Keratinocyte (primary cell): ENCODE measurements at regions not wholly inside any gene's neighbourhood (a gene's known extent, or its start where the extent isn't known, plus 50 kb on each side); places are given as distances from the start of the nearest gene placed in this dataset.

Experiments
- DNase-seq: peaks from one replicate; pipeline ENCODE4 v3.0.0-alpha.2; 2011; ENCODE audit warnings: low read depth, missing footprints, low spot score
- FAIRE-seq: peaks from 2 replicates; lab custom pipeline; 2011; peaks lifted over from hg19 to GRCh38; lab: Jason Lieb, UNC
- H2AFZ ChIP-seq: 2 replicates; pipeline ENCODE4 v1.6.0; 2012; ENCODE audit warnings: low read length, control low read depth, inconsistent platforms; ENCODE audit not compliant: control insufficient read depth
- H3K27ac ChIP-seq: 2 replicates; pipeline ENCODE4 v1.5.1; 2011; ENCODE audit warnings: low read length; ENCODE audit not compliant: control insufficient read depth, insufficient read depth
- H3K27me3 ChIP-seq: 3 replicates; pipeline ENCODE4 v1.6.0; 2011; ENCODE audit warnings: low read length; ENCODE audit not compliant: control insufficient read depth, insufficient read depth; ENCODE audit errors: extremely low read depth
- H3K36me3 ChIP-seq, 2 experiments: 2 replicates in 1 of 2; 3 replicates in 1 of 2; pipeline ENCODE4 v1.5.1; 2011; ENCODE audit warnings: low read length in 2 of 2, mild to moderate bottlenecking in 1 of 2; ENCODE audit not compliant: control insufficient read depth in 2 of 2, insufficient read depth in 2 of 2; ENCODE audit errors: extremely low read depth in 1 of 2
- H3K4me1 ChIP-seq: 3 replicates; pipeline ENCODE4 v1.5.1; 2011; ENCODE audit warnings: low read length; ENCODE audit not compliant: control insufficient read depth, insufficient read depth; ENCODE audit errors: extremely low read depth
- H3K4me2 ChIP-seq: 3 replicates; pipeline ENCODE4 v1.6.0; 2011; ENCODE audit warnings: low read depth, low read length; ENCODE audit not compliant: control insufficient read depth, insufficient read depth; ENCODE audit errors: extremely low read depth
- H3K4me3 ChIP-seq, 3 experiments: fragments of 200-600 bp in 1 of 3; sonication (generic) in 1 of 3; 2 replicates in 2 of 3; 3 replicates in 1 of 3; pipeline ENCODE4 v1.5.1; 2011 to 2016; ENCODE audit warnings: low read length in 3 of 3, mild to moderate bottlenecking in 3 of 3, control low read depth in 2 of 3, inconsistent platforms in 1 of 3, low read depth in 1 of 3, mixed read lengths in 1 of 3, mixed run types in 1 of 3, moderate library complexity in 1 of 3; ENCODE audit not compliant: control insufficient read depth in 2 of 3, insufficient read depth in 2 of 3; ENCODE audit errors: extremely low read depth in 1 of 3
- H3K79me2 ChIP-seq: 2 replicates; pipeline ENCODE4 v1.6.0; 2012; ENCODE audit warnings: low read length; ENCODE audit not compliant: control insufficient read depth, insufficient read depth
- H3K9ac ChIP-seq: 3 replicates; pipeline ENCODE4 v1.6.0; 2011; ENCODE audit warnings: low read length; ENCODE audit not compliant: control insufficient read depth, insufficient read depth; ENCODE audit errors: extremely low read depth
- H3K9me1 ChIP-seq: 3 replicates; pipeline ENCODE4 v1.6.0; 2011; ENCODE audit warnings: low read length; ENCODE audit not compliant: control insufficient read depth, insufficient read depth; ENCODE audit errors: extremely low read depth
- H3K9me3 ChIP-seq: 2 replicates; pipeline ENCODE4 v1.5.1; 2012; ENCODE audit warnings: low read depth, low read length; ENCODE audit not compliant: control insufficient read depth
- H4K20me1 ChIP-seq: 3 replicates; pipeline ENCODE4 v1.6.0; 2011; ENCODE audit warnings: low read length; ENCODE audit not compliant: control insufficient read depth, insufficient read depth; ENCODE audit errors: extremely low read depth
- EZH2 ChIP-seq: IDR thresholded peaks from one replicate; pipeline ENCODE4 v1.6.1; 2012; ENCODE audit warnings: inconsistent platforms, mild to moderate bottlenecking, low read length, moderate library complexity
- dilution Hi-C: fragments of 300-500 bp; cut with MboI; formaldehyde crosslinking; loops from one replicate; pipeline ENCODE4 v1.7.0; 2020; ENCODE audit warnings: low sequenced_read_pairs; ENCODE audit not compliant: extremely low pct_ligation_motif_present
- TF ChIP-seq, protein P1 (sequence below), 3 experiments: IDR thresholded peaks in 1 of 3; conservative IDR thresholded peaks in 1 of 3; optimal IDR thresholded peaks in 1 of 3; 2 replicates in 2 of 3; 3 replicates in 1 of 3; pipeline versions ENCODE3 to v1.5.1; 2011; ENCODE audit warnings: low read length in 3 of 3, mild to moderate bottlenecking in 3 of 3, moderate library complexity in 2 of 3, control low read depth in 1 of 3, inconsistent platforms in 1 of 3; ENCODE audit not compliant: insufficient read depth in 2 of 3; ENCODE audit errors: extremely low read depth in 1 of 3

DNA sequence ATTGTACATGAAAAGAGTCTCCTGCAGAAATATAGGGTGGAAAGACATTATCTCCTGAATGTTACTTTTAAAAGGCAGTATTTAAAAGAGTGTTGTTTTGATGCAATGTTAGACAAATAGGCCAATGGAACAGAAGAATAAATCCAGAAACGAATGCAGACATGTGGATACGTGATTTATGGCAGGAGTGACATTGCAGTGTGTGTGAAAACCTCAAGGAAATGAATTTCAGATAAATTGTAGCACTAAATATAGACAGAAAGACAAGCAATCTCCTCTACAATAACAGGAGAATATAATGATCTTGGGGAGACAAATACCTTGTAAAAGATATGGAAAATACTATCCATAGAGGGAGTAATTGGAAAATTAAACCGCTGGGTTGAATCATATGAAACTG is 387.8 kb upstream of the CHRM3 start:
- no peak for FAIRE-seq

DNA sequence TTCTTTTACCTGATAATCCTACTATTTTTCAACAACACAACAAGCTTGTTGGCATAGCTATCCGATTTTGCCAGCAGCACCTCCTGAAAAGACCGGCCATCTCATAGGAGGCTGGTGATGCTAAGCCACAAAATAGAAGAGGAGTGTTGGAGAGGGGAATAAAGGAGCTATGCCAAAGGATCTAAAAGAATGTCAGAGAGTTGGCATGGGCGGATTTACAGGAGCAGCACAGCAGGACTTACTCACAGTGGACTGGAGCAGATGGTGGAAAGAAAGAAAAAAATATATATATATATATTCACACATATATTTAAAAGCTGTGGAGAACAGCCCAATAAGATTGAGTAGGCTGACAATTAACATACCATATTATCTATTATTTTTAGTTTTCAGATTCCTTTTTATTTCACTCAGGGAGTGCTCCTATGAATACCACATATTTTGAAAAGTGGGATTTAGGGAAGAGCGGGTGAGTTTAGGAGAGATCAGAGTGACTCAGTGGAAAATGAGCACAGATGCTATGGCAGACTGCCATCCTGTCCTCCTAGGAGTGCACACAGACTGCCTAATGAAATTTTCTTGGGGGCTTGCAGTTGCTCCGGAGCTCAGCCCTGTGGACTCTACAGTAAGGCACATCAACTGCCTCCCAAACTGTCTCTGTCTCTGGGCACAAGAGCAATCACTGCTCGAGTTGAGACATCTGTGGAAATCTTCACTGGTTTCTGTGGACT is 394.4 kb upstream of the CHRM3 start:
- dilution Hi-C loops: no loop called here
- TF ChIP-seq EZH2: no peak
- TF ChIP-seq, protein P1, sequence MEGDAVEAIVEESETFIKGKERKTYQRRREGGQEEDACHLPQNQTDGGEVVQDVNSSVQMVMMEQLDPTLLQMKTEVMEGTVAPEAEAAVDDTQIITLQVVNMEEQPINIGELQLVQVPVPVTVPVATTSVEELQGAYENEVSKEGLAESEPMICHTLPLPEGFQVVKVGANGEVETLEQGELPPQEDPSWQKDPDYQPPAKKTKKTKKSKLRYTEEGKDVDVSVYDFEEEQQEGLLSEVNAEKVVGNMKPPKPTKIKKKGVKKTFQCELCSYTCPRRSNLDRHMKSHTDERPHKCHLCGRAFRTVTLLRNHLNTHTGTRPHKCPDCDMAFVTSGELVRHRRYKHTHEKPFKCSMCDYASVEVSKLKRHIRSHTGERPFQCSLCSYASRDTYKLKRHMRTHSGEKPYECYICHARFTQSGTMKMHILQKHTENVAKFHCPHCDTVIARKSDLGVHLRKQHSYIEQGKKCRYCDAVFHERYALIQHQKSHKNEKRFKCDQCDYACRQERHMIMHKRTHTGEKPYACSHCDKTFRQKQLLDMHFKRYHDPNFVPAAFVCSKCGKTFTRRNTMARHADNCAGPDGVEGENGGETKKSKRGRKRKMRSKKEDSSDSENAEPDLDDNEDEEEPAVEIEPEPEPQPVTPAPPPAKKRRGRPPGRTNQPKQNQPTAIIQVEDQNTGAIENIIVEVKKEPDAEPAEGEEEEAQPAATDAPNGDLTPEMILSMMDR (optimal IDR thresholded peaks at IDR 0.05 in 1 of 3, IDR thresholded peaks at IDR 0.05 in 1 of 3, conservative IDR thresholded peaks at IDR 0.05 in 1 of 3; ENCODE audit: extremely low read depth in 1 of 3, insufficient read depth in 2 of 3, low read length in 3 of 3): no peak
- no peak for FAIRE-seq

More for the DNA sequence above, 387.8 kb upstream of the CHRM3 start:
- H3K27me3 ChIP-seq: no peaks in the 10 kb centered on the region
- no peak overlapping the region for H3K27ac ChIP-seq
- no peaks in the 10 kb centered on the region for H3K36me3 ChIP-seq
- no peaks in the 10 kb centered on the region for H3K9me3 ChIP-seq
- no peak overlapping the region for H3K9ac ChIP-seq
- H3K79me2 ChIP-seq: no peaks in the 10 kb centered on the region
- H3K4me1 ChIP-seq: no peaks in the 10 kb centered on the region
- no peak overlapping the region for H3K4me3 ChIP-seq
- H2AFZ ChIP-seq: no peak overlapping the region
- no peak for DNase-seq
- H4K20me1 ChIP-seq: no peaks in the 10 kb centered on the region
- no peak for TF ChIP-seq EZH2
- TF ChIP-seq, protein P1 (optimal IDR thresholded peaks at IDR 0.05 in 1 of 3, IDR thresholded peaks at IDR 0.05 in 1 of 3, conservative IDR thresholded peaks at IDR 0.05 in 1 of 3; ENCODE audit: extremely low read depth in 1 of 3, insufficient read depth in 2 of 3, low read length in 3 of 3): no peak
- no peaks in the 10 kb centered on the region for H3K9me1 ChIP-seq
- dilution Hi-C loops: no loop called here
- no peak overlapping the region for H3K4me2 ChIP-seq

More for the DNA sequence above, 394.4 kb upstream of the CHRM3 start:
- Histone ChIP-seq H3K27me3 (no peaks in the 10 kb centered on the region), H3K27ac (no peak overlapping the region), H3K9me1 (no peaks in the 10 kb centered on the region), H3K4me1 (no peaks in the 10 kb centered on the region), H4K20me1 (no peaks in the 10 kb centered on the region), H3K4me3 (no peak overlapping the region), H2AFZ (no peak overlapping the region), H3K9me3 (no peaks in the 10 kb centered on the region), H3K4me2 (no peak overlapping the region), H3K36me3 (no peaks in the 10 kb centered on the region), H3K9ac (no peak overlapping the region), H3K79me2 (no peaks in the 10 kb centered on the region)
- DNase-seq: no peak
